Gastroesophageal sphincter (tissue), 4 donors: ENCODE measurements at regions not wholly inside any gene's neighbourhood (a gene's known extent, or its start where the extent isn't known, plus 50 kb on each side); places are given as distances from the start of the nearest gene placed in this dataset.
A peak's percentile ranks its signal among the peaks of the same experiment; 100 is the strongest.

Source experiments
- ATAC-seq: fragments of 150-250 bp; one replicate; pipeline ENCODE4 v1.9.1; 2016; ENCODE audit warnings: mild to moderate bottlenecking, moderate library complexity
- H3K27ac ChIP-seq, 4 donors: fragments of 200-600 bp; sonication (generic) in 3 of 4; 1 replicate in 3 of 4; 2 replicates in 1 of 4; pipeline ENCODE4 v1.5.1; 2016 to 2019
- H3K27me3 ChIP-seq: fragments of 200-600 bp; sonication (generic); one replicate; pipeline ENCODE4 v1.5.1; 2019
- H3K36me3 ChIP-seq, 2 donors: fragments of 200-600 bp; sonication (generic); one replicate each; pipeline ENCODE4 v1.5.1; 2019; ENCODE audit warnings: control low read depth in 1 of 2
- H3K4me1 ChIP-seq, 3 donors: fragments of 200-600 bp; sonication (generic); 1 replicate in 2 of 3; 2 replicates in 1 of 3; pipeline ENCODE4 v1.5.1; 2016 to 2019; ENCODE audit warnings: control low read depth in 2 of 3
- H3K4me3 ChIP-seq, 2 donors: fragments of 200-600 bp; sonication (generic); one replicate each; pipeline ENCODE4 v1.5.1; 2019; ENCODE audit warnings: mild to moderate bottlenecking in 1 of 2, moderate library complexity in 1 of 2
- H3K9me3 ChIP-seq, 3 donors: fragments of 200-600 bp; sonication (generic); one replicate each; pipeline ENCODE4 v1.5.1; 2017 to 2019; ENCODE audit warnings: control low read depth in 2 of 3
- CTCF ChIP-seq, 4 experiments: fragments of 200-600 bp in 2 of 4; fragments of 450-650 bp in 2 of 4; sonication (generic) in 1 of 4; IDR thresholded peaks; one replicate each; pipeline ENCODE4 v1.5.1; 2017 to 2019; ENCODE audit warnings: antibody characterized with exemption in 4 of 4, mild to moderate bottlenecking in 2 of 4, moderate library complexity in 2 of 4
- EP300 ChIP-seq: sonication (generic); formaldehyde crosslinking; IDR thresholded peaks from one replicate; pipeline ENCODE4 v1.6.1; 2017; ENCODE audit warnings: antibody characterized with exemption, mild to moderate bottlenecking
- POLR2A ChIP-seq, 2 donors: fragments of 450-650 bp; IDR thresholded peaks; one replicate each; pipeline ENCODE4 v1.6.1; 2017; ENCODE audit warnings: antibody characterized with exemption in 2 of 2, mild to moderate bottlenecking in 2 of 2, moderate library complexity in 1 of 2
- POLR2AphosphoS5 ChIP-seq: sonication (generic); formaldehyde crosslinking; IDR thresholded peaks from one replicate; pipeline ENCODE4 v1.6.1; 2017; ENCODE audit warnings: antibody characterized with exemption
- WGBS, 2 donors: methylation state at CpG; one replicate each; pipeline ENCODE4 v1.1.5; 2018; ENCODE audit warnings: low coverage in 1 of 2; 5-methylcytosine and 5-hydroxymethylcytosine counted together

- TF ChIP-seq EP300 (no peak), CTCF (IDR thresholded peaks at IDR 0.05) (no peak), POLR2A (IDR thresholded peaks at IDR 0.05) (no peak), POLR2AphosphoS5 (no peak)
- no peaks in the 10 kb centered on the region for H3K36me3 ChIP-seq
- no peak overlapping the region for H3K27ac ChIP-seq
- no peaks in the 10 kb centered on the region for H3K27me3 ChIP-seq
- peaks cover 0 to 3% (median 0%) of the 10 kb centered on the region in 3 donors for H3K4me1 ChIP-seq
- no peak overlapping the region for H3K4me3 ChIP-seq
- ATAC-seq: no peak
- H3K9me3 ChIP-seq: peaks cover 0 to 15% (median 0%) of the 10 kb centered on the region in 3 donors
Measured at GRCh38 chr12:14268120-14268515, 97.4 kb upstream of the ATF7IP start.

- no peaks in the 10 kb centered on the region for H3K27me3 ChIP-seq
- H3K9me3 ChIP-seq: peaks cover 0 to 12% (median 0%) of the 10 kb centered on the region in 3 donors
- ATAC-seq: no peak
- H3K27ac ChIP-seq: no peak overlapping the region
- peaks cover 0 to 4% (median 0%) of the 10 kb centered on the region in 3 donors for H3K4me1 ChIP-seq
- no peaks in the 10 kb centered on the region for H3K36me3 ChIP-seq
- TF ChIP-seq POLR2AphosphoS5 (no peak), EP300 (no peak), POLR2A (IDR thresholded peaks at IDR 0.05) (no peak), CTCF (IDR thresholded peaks at IDR 0.05) (no peak)
- H3K4me3 ChIP-seq: no peak overlapping the region
Measured at GRCh38 chr12:14270392-14270791, 95.1 kb upstream of the ATF7IP start.

- Histone ChIP-seq H3K36me3 (no peaks in the 10 kb centered on the region), H3K4me3 (no peak overlapping the region), H3K27ac (peak overlapping the region in 1 of 4 donors; percentile 10), H3K9me3 (peaks cover 0 to 12% (median 0%) of the 10 kb centered on the region in 3 donors), H3K27me3 (no peaks in the 10 kb centered on the region), H3K4me1 (peaks cover 0 to 4% (median 0%) of the 10 kb centered on the region in 3 donors)
- no peak for TF ChIP-seq POLR2A (IDR thresholded peaks at IDR 0.05)
- peak; percentile 48 for ATAC-seq
- WGBS, 2 donors: 50 to 86% methylated on average over 8 of the region's 8 CpGs
Measured at GRCh38 chr12:14272956-14273912, 92.2 kb upstream of the ATF7IP start.

- H3K27ac ChIP-seq: peak overlapping the region in 1 of 4 donors; percentile 10
- no peaks in the 10 kb centered on the region for H3K27me3 ChIP-seq
- ATAC-seq: no peak
- no peaks in the 10 kb centered on the region for H3K36me3 ChIP-seq
- 75 to 84% methylated on average over 5 to 6 of the region's 6 CpGs for WGBS, 2 donors
- H3K4me3 ChIP-seq: no peak overlapping the region
- H3K4me1 ChIP-seq: peaks cover 0 to 4% (median 0%) of the 10 kb centered on the region in 3 donors
- H3K9me3 ChIP-seq: peaks cover 0 to 12% (median 0%) of the 10 kb centered on the region in 3 donors
- TF ChIP-seq POLR2A (IDR thresholded peaks at IDR 0.05) (no peak), POLR2AphosphoS5 (no peak), EP300 (no peak), CTCF (IDR thresholded peaks at IDR 0.05) (no peak)
Measured at GRCh38 chr12:14273913-14274311, 91.6 kb upstream of the ATF7IP start.

- Histone ChIP-seq H3K4me3 (no peak overlapping the region), H3K27me3 (no peaks in the 10 kb centered on the region), H3K4me1 (peaks cover 0 to 4% (median 0%) of the 10 kb centered on the region in 3 donors), H3K36me3 (no peaks in the 10 kb centered on the region), H3K9me3 (peaks cover 0 to 8% (median 0%) of the 10 kb centered on the region in 3 donors), H3K27ac (no peak overlapping the region)
- no peak for TF ChIP-seq POLR2A (IDR thresholded peaks at IDR 0.05)
- no peak for TF ChIP-seq CTCF (IDR thresholded peaks at IDR 0.05)
- TF ChIP-seq EP300: no peak
- no peak for TF ChIP-seq POLR2AphosphoS5
- no peak for ATAC-seq
- WGBS, 2 donors: 43 to 69% methylated on average over 1 of the region's 1 CpG
Measured at GRCh38 chr12:14275111-14275510, 90.4 kb upstream of the ATF7IP start.
